GM19452 (cell line): ENCODE measurements at regions not wholly inside any gene's neighbourhood (a gene's known extent, or its start where the extent isn't known, plus 50 kb on each side); places are given as distances from the start of the nearest gene placed in this dataset.
"Not testable (repeated sequence)": the region's sequence is repeated elsewhere in the genome, so short reads cannot be mapped to it uniquely, and the experiment has no call there.

Experiments used
- ATAC-seq: cut with Tn5 transposase; IDR thresholded peaks from one replicate; pipeline ENCODE4 v1.9.1; 2021; ENCODE audit not compliant: unreplicated experiment

GRCh38 chr5:57066924-57067596 lies 106.8 kb upstream of the GPBP1 start:
- ATAC-seq, result no peak

- ATAC-seq, result no peak
Observed at GRCh38 chr5:57067597-57067924, 106.3 kb upstream of the GPBP1 start.

- ATAC-seq, result no peak
Observed at GRCh38 chr5:57069115-57069835, 104.6 kb upstream of the GPBP1 start.

- no peak for ATAC-seq
Observed at GRCh38 chr5:57072218-57072892, 101.5 kb upstream of the GPBP1 start.

GRCh38 chr5:57082441-57083067 lies 91.3 kb upstream of the GPBP1 start:
- no peak for ATAC-seq

- ATAC-seq, result no peak
Observed at GRCh38 chr5:57085306-57086081, 88.4 kb upstream of the GPBP1 start.

GRCh38 chr5:57087947-57088346 lies 85.9 kb upstream of the GPBP1 start:
- ATAC-seq, result not testable (repeated sequence)

GRCh38 chr5:57094753-57095683 lies 78.8 kb upstream of the GPBP1 start:
- no peak for ATAC-seq

GRCh38 chr5:57097526-57097925 lies 76.3 kb upstream of the GPBP1 start:
- ATAC-seq, result no peak

- ATAC-seq, result no peak
Observed at GRCh38 chr5:57102189-57102904, 71.5 kb upstream of the GPBP1 start.

GRCh38 chr5:57102905-57103255 lies 71.0 kb upstream of the GPBP1 start:
- no peak for ATAC-seq

- no peak for ATAC-seq
Observed at GRCh38 chr5:57103317-57103907, 70.4 kb upstream of the GPBP1 start.

- ATAC-seq, result no peak
Observed at GRCh38 chr5:57106661-57107060, 67.2 kb upstream of the GPBP1 start.

- no peak for ATAC-seq
Observed at GRCh38 chr5:57111993-57112392, 61.9 kb upstream of the GPBP1 start.

- no peak for ATAC-seq
Observed at GRCh38 chr5:57113481-57113880, 60.4 kb upstream of the GPBP1 start.

- ATAC-seq, result no peak
Observed at GRCh38 chr5:57117596-57117995, 56.3 kb upstream of the GPBP1 start.

GRCh38 chr5:57119031-57119430 lies 54.8 kb upstream of the GPBP1 start:
- no peak for ATAC-seq

- no peak for ATAC-seq
Observed at GRCh38 chr5:57124014-57124413, 49.8 kb upstream of the GPBP1 start.
